HG03354 (cell line): ENCODE measurements at regions not wholly inside any gene's neighbourhood (a gene's known extent, or its start where the extent isn't known, plus 50 kb on each side); places are given as distances from the start of the nearest gene placed in this dataset.

Experiments
- ATAC-seq: cut with Tn5 transposase; IDR thresholded peaks from one replicate; pipeline ENCODE4 v1.9.1; 2021; ENCODE audit warnings: mild to moderate bottlenecking; ENCODE audit not compliant: unreplicated experiment, poor library complexity, severe bottlenecking

DNA sequence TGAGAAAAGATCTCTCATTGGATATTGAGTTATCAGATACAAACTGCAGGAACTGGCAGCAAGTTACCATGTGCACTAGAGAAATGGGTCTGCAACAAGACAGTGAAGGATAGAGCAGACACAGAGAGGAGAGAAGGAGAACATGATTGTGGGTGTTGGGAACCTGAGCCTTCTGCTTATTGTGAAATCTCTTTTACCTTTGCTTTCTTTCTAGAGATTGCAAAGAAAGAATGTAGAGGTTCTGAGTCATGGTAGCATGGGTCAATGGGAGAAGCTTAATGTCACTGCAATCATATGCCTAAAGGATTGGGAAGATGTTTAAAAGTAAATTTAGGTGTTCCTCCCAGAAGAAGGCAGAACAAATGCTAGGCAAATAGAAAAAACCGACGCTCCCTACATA lies 821.4 kb downstream of the CCSER2 start:
- no peak for ATAC-seq

GRCh38 chr10:85151506-85151905 lies 823.1 kb downstream of the CCSER2 start:
- ATAC-seq = no peak

GRCh38 chr10:85152496-85152895 lies 824.1 kb downstream of the CCSER2 start:
- ATAC-seq = no peak

DNA sequence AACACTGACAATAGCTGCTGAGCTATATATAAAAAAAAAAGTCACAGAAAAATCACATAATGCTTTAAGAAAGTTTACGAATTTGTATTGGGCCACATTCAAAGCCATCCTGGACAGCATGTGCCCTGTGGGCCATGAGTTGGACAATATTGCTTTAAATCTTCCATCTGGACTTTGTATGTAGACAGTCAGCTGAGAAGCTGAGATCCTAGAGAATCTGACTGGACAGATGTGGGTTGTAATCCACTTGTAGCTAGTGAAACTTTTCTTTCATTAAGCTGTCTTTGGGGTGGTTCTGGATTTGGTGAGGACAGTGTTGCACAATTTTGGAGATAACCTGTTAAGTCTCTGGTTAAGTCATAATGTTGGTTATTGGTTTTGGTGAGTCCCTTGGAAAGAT lies 824.5 kb downstream of the CCSER2 start:
- no peak for ATAC-seq

DNA sequence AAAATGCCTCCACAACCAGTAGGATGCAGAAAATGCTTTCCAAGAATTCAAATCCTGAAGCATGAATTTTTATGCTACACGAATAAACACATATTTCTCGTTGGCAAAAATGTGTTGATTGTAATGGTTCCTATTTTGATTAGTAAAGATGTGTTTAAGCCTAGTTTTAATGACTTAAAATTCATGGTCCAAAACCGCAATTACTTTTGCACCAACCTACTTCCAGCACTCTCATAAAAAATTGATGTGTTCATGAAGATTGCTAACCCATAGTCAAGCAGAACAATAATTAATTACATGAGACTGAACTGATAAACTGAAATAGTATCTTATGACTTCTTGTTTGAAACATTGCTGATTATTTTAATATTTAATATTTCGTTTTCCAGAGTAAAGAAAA lies 828.8 kb downstream of the CCSER2 start:
- ATAC-seq = no peak

GRCh38 chr10:85168243-85168642 lies 839.9 kb downstream of the CCSER2 start:
- no peak for ATAC-seq

DNA sequence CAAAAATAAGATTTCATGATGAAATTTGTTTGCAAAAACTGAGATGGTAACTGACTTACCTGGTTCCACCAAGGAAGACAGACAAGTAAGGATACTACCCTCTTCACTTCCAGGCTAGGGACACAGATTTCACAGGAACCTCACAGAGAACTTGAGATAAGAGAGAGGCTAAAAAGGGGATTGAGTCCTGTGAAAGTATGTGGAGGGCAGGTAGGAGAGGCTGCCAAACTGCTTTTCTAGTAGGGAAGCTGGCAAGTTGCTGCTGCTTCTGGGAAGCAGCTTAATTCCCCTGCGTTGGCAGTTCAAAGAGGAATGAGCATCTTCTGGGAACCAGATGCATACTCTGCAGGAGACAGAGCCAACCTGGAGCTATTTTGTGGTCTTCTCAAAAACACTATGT lies 841.6 kb downstream of the CCSER2 start:
- ATAC-seq = no peak

- no peak for ATAC-seq
These were observed 847.2 kb downstream of the CCSER2 start for GRCh38 chr10:85175635-85176034.

DNA sequence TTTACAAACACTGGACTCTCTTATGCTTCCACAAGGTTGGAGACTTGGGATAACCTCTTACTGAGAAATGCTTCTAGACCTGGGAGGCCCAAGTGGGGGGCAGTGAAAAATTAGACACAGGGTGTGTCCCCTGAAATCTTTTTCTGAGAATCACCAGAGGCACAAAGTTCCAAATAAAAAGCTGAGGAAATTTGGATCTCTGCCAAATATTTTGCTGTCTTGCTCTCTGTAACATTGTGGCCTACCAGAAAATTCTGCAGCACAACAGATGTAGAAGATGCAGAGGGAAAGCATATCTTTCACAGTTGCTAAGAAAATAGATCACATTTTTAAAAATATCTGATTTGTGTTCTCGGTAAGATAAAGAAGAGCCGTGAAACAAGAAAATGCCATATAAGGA lies 849.4 kb downstream of the CCSER2 start:
- ATAC-seq = no peak

DNA sequence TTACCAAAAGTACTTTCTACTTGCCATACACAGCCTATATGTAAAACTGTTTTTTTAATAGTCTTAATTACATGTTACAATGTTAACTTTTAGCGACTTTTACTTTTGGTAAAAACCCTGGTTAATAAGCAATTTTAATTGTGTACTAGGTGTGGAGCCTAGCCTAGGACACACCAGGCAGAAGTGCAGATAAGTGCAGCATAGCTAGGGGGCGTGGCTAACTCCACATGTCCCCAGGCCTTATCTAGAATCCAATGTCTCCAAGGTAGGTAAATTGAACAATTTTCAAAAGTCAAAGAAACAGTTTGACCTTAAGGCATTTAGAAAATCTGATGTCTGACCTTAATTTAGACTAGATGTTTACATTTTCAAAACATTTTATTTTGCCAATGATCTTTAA lies 858.7 kb downstream of the CCSER2 start:
- ATAC-seq = no peak

DNA sequence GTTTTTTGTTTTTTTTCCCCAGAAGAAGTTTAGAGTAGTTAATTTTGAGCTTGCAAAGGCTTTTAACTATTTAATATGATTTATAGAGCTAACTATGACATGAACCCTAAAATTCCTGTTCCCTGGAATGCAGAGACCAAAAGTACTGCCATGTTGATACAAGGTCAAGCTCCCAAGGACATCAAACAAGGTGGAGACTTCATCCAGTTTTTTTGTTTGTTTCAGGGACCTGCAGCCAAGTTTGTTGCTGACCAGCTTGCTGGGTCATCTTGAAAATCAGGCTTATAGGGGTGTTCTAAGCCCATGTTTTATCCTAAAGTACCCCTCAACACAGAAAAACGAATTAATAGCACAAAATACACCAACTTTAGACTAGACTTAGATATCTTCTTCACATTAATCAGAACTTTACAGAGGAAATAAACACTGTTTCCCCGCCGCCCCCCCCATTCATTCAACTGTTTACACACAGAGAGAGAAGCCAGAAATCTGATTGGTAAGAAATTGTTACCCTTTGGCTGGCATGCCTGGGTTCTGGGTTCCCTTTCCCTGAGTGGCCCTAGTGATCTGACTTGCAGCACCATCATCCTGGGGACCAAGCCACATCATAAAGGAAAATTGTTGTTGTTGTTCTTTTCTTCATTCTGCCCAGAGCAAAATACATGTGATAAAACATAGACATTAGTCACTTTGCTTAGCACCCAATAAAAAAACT lies 860.5 kb downstream of the CCSER2 start:
- ATAC-seq = no peak

GRCh38 chr10:85193796-85194195 lies 865.4 kb downstream of the CCSER2 start:
- no peak for ATAC-seq

GRCh38 chr10:85194706-85195105 lies 866.3 kb downstream of the CCSER2 start:
- ATAC-seq = no peak

GRCh38 chr10:85195596-85195995 lies 867.2 kb downstream of the CCSER2 start:
- ATAC-seq = no peak

- ATAC-seq = no peak
These were observed 876.4 kb downstream of the CCSER2 start for GRCh38 chr10:85204814-85205213.

DNA sequence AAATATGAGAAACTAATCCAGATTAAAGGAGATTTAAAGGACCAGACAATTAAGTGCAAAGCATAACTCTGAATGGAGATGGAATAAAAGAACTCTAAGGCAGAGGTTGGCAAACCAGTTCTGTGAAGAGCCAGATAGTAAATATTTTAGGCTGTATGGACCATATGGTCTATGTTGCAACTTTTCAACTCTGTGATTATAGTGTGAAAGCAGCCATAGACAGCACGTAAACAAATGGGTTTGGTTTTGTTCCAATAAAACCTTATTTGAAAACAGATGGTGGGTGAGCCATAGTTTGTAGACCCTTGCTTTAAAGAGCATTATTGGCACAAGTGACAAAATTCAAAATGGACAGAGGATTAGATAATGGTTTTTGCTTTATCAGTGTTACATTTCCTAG lies 884.1 kb downstream of the CCSER2 start:
- no peak for ATAC-seq

DNA sequence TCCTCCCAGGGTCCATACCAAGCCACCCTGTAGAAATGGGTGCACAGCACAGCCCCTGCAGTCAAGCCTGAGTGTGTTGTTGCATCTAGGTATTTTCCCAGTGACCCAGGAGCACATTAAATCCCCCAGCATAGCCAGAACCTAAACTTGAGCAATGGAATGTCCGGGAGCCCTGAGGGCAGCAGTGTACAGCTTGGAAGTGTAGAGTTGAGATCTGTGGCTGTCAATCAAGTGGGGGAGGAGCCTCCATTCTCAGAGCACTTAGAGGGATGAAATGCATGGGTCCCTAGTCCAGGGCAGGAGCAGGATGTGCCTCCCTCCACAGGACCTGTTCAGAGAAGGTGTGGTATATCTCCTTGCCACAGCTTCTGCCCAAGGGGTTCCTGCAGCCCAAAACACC lies 885.1 kb downstream of the CCSER2 start:
- no peak for ATAC-seq

- ATAC-seq = no peak
These were observed 893.9 kb downstream of the CCSER2 start for GRCh38 chr10:85222300-85222699.

GRCh38 chr10:85224366-85224940 lies 896.1 kb downstream of the CCSER2 start:
- no peak for ATAC-seq

GRCh38 chr10:85225311-85225710 lies 896.9 kb downstream of the CCSER2 start:
- ATAC-seq = no peak

- no peak for ATAC-seq
These were observed 898.2 kb downstream of the CCSER2 start for GRCh38 chr10:85226596-85226995.

DNA sequence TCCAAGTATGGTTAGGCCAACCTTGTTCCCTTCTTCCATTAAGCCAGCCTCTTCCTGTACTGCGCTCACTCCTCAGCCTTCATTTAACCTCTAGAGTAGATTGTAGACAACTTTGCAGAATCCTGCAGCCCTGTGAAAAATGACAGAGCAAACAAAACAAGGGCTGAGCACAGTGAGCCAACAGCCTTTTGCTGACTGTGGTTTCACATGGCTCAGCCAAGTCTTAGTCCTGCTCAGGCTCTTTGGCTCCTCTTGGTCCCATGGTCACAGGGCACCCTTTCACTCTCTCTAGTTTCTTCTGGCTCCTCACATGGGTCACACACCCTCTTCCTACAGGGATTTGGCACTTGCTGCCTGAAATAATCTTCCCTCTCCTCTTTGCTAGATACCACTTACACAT lies 900.3 kb downstream of the CCSER2 start:
- no peak for ATAC-seq
